ENCODE measurements at regions not wholly inside any gene's neighbourhood (a gene's known extent, or its start where the extent isn't known, plus 50 kb on each side); places are given as distances from the start of the nearest gene placed in this dataset.

DNA sequence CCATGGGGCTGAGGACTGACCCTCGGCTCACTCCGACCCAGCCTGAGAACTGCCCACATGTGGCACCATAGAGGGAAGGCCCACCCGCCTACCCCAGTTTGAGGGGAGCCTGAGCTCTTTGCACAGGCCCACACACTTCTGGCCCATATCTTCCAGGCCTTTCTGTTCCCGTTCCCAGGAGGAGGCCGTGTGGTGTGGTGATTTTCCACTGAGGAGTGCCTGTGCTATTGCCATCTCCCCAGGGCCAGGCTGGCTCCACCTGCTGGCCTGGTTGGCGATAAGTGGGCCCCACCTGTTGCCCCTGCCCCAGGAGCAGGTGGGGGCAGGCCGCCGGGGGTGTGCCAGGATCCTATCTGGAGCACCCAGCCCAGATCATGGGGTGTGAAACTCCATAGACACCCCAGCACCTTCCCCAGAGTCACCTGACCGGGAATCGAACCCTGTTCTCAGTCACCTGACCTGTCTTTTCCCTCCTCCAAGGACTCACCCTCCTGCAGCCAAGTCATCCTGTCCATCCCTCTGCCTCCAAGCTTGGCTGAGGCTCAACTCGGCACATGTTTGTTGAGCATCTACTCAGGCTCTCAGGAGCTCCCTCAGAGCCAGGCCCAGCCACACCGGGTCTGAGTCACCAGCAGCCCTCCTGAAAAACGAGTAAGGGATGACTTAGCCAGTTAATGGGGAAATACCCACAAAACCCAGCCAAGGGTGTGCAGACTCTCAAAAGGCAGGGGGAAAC, 120.1 kb downstream of the CYP26B1 start (continued):
- no peak for TF ChIP-seq CHD1 (IDR thresholded peaks at IDR 0.05; ENCODE audit: low read length)
- no peak for TF ChIP-seq ZNF184 (CRISPR knock-in tag; IDR thresholded peaks at IDR 0.05)
- TF ChIP-seq HNRNPUL1 (IDR thresholded peaks at IDR 0.05; ENCODE audit: low read length): no peak
- TF ChIP-seq ESRRA (IDR thresholded peaks at IDR 0.05; ENCODE audit: borderline replicate concordance, low read depth): no peak

DNA sequence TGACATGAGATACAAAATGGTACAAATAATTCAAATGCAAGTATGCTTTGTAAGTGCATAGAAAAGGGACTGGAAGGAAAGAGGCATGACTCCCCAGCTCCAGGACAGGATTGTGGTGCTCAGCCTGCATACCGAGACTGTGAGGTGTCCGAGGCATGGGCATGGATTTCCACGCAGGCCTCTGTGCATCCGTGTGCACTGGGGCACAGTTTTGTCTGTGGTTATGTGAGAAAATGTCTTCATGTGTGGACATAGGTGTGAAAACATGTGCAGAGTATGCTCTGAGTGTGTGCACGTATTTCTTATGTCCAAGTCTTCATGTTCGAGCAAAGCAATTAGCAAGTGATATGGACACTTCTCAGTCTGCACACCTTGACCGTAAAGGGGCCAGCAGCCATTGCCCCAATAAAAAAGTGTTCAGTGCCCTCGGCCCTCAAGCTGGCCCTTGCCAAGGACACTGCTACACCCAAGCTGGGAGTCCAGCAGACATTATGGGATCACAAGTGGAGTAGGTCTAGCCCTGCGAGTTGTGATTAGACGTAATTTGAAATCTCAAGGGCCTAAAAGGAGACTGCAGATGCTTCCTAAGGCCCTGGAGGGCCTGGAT, 120.7 kb downstream of the CYP26B1 start:
- in situ Hi-C loops (cut with MboI): no loop called here
- POLR2A ChIA-PET: no interaction called here
- Histone ChIP-seq H3K27ac (ENCODE audit: extremely low read depth, low read depth, low read length) (no peak overlapping the region), H3K27me3 (ENCODE audit: control insufficient read depth in 2 of 2, insufficient read depth in 2 of 2, low read length in 2 of 2) (peaks cover 3 to 56% of the 10 kb centered on the region in 2 experiments; a peak in 4 of 5 replicates), H3K36me3 (ENCODE audit: control insufficient read depth, insufficient read depth, low read length) (no peaks in the 10 kb centered on the region), H3K4me2 (ENCODE audit: insufficient read depth, low read length) (no peak overlapping the region), H3K4me1 (replicated peaks in 1 of 2; ENCODE audit: control insufficient read depth in 2 of 2, insufficient read depth in 2 of 2, low read length in 2 of 2) (no peaks in the 10 kb centered on the region), H3K4me3 (no peak overlapping the region), H3K79me2 (ENCODE audit: control insufficient read depth, insufficient read depth, low read length) (no peaks in the 10 kb centered on the region), H3K9me3 (replicated peaks; ENCODE audit: control insufficient read depth, insufficient read depth, low read depth, low read length) (no peaks in the 10 kb centered on the region), H3K9me1 (ENCODE audit: control insufficient read depth, insufficient read depth, low read length) (no peaks in the 10 kb centered on the region), H2AFZ (ENCODE audit: low read depth, low read length) (no peak overlapping the region), H3K9ac (ENCODE audit: insufficient read depth in 1 of 2, low read depth in 2 of 2, low read length in 2 of 2) (no peak overlapping the region), H4K20me1 (replicated peaks; ENCODE audit: control insufficient read depth, insufficient read depth, low read length) (no peaks in the 10 kb centered on the region; the same call in none of the 2 replicates)
- CTCF ChIA-PET (ENCODE audit: low intra/inter-chr PET ratio): no interaction called here
- ATAC-seq (no peak), FAIRE-seq (no peak), DNase-seq (ENCODE audit: extremely low read depth in 1 of 4, low spot score in 3 of 4) (no peak)
- WGBS (ENCODE audit: insufficient coverage, low coverage, missing lambda C conversion rate): 3% methylated on average over 10 of the region's 10 CpGs
- intact Hi-C loops (cut with micrococcal nuclease): no loop called here
- BruUV-seq (replicated peaks): no TSS peak
- TF ChIP-seq, protein P1, sequence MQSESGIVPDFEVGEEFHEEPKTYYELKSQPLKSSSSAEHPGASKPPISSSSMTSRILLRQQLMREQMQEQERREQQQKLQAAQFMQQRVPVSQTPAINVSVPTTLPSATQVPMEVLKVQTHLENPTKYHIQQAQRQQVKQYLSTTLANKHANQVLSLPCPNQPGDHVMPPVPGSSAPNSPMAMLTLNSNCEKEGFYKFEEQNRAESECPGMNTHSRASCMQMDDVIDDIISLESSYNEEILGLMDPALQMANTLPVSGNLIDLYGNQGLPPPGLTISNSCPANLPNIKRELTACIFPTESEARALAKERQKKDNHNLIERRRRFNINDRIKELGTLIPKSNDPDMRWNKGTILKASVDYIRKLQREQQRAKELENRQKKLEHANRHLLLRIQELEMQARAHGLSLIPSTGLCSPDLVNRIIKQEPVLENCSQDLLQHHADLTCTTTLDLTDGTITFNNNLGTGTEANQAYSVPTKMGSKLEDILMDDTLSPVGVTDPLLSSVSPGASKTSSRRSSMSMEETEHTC (IDR thresholded peaks at IDR 0.05): no peak
- no peak for TF ChIP-seq ZNF347 (CRISPR knock-in tag; IDR thresholded peaks at IDR 0.05; ENCODE audit: low read depth)
- no peak for TF ChIP-seq MYNN (IDR thresholded peaks at IDR 0.05)
- TF ChIP-seq MYNN (CRISPR knock-in tag; IDR thresholded peaks at IDR 0.05): no peak
- TF ChIP-seq FOXA1 (IDR thresholded peaks at IDR 0.05; ENCODE audit: borderline replicate concordance): no peak
- TF ChIP-seq, protein P2, sequence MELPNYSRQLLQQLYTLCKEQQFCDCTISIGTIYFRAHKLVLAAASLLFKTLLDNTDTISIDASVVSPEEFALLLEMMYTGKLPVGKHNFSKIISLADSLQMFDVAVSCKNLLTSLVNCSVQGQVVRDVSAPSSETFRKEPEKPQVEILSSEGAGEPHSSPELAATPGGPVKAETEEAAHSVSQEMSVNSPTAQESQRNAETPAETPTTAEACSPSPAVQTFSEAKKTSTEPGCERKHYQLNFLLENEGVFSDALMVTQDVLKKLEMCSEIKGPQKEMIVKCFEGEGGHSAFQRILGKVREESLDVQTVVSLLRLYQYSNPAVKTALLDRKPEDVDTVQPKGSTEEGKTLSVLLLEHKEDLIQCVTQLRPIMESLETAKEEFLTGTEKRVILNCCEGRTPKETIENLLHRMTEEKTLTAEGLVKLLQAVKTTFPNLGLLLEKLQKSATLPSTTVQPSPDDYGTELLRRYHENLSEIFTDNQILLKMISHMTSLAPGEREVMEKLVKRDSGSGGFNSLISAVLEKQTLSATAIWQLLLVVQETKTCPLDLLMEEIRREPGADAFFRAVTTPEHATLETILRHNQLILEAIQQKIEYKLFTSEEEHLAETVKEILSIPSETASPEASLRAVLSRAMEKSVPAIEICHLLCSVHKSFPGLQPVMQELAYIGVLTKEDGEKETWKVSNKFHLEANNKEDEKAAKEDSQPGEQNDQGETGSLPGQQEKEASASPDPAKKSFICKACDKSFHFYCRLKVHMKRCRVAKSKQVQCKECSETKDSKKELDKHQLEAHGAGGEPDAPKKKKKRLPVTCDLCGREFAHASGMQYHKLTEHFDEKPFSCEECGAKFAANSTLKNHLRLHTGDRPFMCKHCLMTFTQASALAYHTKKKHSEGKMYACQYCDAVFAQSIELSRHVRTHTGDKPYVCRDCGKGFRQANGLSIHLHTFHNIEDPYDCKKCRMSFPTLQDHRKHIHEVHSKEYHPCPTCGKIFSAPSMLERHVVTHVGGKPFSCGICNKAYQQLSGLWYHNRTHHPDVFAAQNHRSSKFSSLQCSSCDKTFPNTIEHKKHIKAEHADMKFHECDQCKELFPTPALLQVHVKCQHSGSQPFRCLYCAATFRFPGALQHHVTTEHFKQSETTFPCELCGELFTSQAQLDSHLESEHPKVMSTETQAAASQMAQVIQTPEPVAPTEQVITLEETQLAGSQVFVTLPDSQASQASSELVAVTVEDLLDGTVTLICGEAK (IDR thresholded peaks at IDR 0.05): no peak
- TF ChIP-seq, protein P2 (CRISPR knock-in tag; IDR thresholded peaks at IDR 0.05): no peak
- no peak for TF ChIP-seq MTA1 (IDR thresholded peaks at IDR 0.05; ENCODE audit: borderline replicate concordance)

Measured in K562 (cell line).